ENCODE measurements at regions not wholly inside any gene's neighbourhood (a gene's known extent, or its start where the extent isn't known, plus 50 kb on each side); places are given as distances from the start of the nearest gene placed in this dataset.

DNA sequence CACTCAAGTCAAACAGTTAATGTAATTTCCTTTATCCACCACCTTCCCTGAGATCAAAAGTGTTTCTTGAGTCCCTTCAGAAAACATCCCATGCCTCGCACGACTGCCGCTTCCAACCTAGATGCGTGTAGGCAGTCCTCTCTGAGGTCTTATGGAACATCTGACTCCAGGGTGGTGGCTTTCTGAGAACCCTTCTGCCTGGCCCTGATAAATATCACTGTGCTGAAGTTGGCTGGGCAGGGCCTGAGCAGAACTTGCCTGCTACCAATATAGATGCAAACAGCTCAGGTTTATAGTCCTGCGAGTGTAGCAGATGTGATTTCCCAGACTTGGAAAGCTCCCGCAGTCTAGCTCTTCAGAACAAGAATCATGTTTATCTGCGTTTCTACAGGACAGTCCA, 61.1 kb upstream of the GPR12 start:
- no peak for TF ChIP-seq POLR2AphosphoS5 (IDR thresholded peaks at IDR 0.05; ENCODE audit: low read depth, low read length)
- TF ChIP-seq POLR2A (IDR thresholded peaks at IDR 0.05; ENCODE audit: low read depth, low read length), result no peak

All from GM12892 (cell line).